SK-N-SH treated with all-trans-retinoic acid at 6 μM for 48 hours (cell line): ENCODE measurements at regions not wholly inside any gene's neighbourhood (a gene's known extent, or its start where the extent isn't known, plus 50 kb on each side); places are given as distances from the start of the nearest gene placed in this dataset.

Experiments
- CSRNP3 ChIP-seq: fragments of 250-450 bp; sonication (Bioruptor Pico); IDR thresholded peaks from 2 replicates; pipeline ENCODE4 v1.5.1; 2021; ENCODE audit warnings: mild to moderate bottlenecking, moderate library complexity
- ESRRG ChIP-seq: fragments of 250-450 bp; sonication (Bioruptor Pico); IDR thresholded peaks from 2 replicates; pipeline ENCODE4 v1.6.1; 2021; ENCODE audit warnings: mild to moderate bottlenecking
- OSR1 ChIP-seq: fragments of 250-450 bp; sonication (Bioruptor Pico); IDR thresholded peaks from 2 replicates; pipeline ENCODE4 v1.8.0; 2022; ENCODE audit warnings: moderate library complexity, mild to moderate bottlenecking, inconsistent platforms
- PATZ1 ChIP-seq: fragments of 250-450 bp; sonication (Bioruptor Pico); IDR thresholded peaks from 2 replicates; pipeline ENCODE4 v1.8.0; 2020; ENCODE audit warnings: mild to moderate bottlenecking, moderate library complexity, borderline replicate concordance
- POU6F1 ChIP-seq: fragments of 250-450 bp; sonication (Bioruptor Pico); IDR thresholded peaks from 2 replicates; pipeline ENCODE4 v1.8.0; 2021; ENCODE audit warnings: low read depth, mild to moderate bottlenecking, moderate library complexity, borderline replicate concordance
- ZFP30 ChIP-seq: fragments of 450-650 bp; formaldehyde crosslinking; IDR thresholded peaks from 2 replicates; pipeline ENCODE4 v1.5.0; 2022; ENCODE audit warnings: mild to moderate bottlenecking, moderate library complexity
- ZNF565 ChIP-seq: fragments of 450-650 bp; formaldehyde crosslinking; conservative IDR thresholded peaks from 2 replicates; pipeline ENCODE4 v1.5.0; 2020; ENCODE audit warnings: low read depth, mild to moderate bottlenecking, moderate library complexity

GRCh38 chr2:234163510-234164045 lies 113.1 kb downstream of the SPP2 start:
- no peak for TF ChIP-seq ZFP30 (CRISPR knock-in tag)
- no peak for TF ChIP-seq PATZ1 (CRISPR knock-in tag)
- TF ChIP-seq ESRRG = no peak
- TF ChIP-seq CSRNP3 (CRISPR knock-in tag) = no peak
- TF ChIP-seq OSR1 (CRISPR knock-in tag) = no peak
- no peak for TF ChIP-seq POU6F1 (CRISPR knock-in tag)
- TF ChIP-seq ZNF565 (CRISPR knock-in tag) = no peak
